ENCODE measurements at regions not wholly inside any gene's neighbourhood (a gene's known extent, or its start where the extent isn't known, plus 50 kb on each side); places are given as distances from the start of the nearest gene placed in this dataset.

GRCh38 chr7:34275624-34276023, 370.3 kb downstream of the BMPER start:
- no peak for DNase-seq (ENCODE audit: low read depth)

GRCh38 chr7:34277016-34277802, 371.9 kb downstream of the BMPER start:
- peak; percentile 59 for DNase-seq (ENCODE audit: low read depth)

GRCh38 chr7:34277803-34278199, 372.5 kb downstream of the BMPER start:
- no peak for DNase-seq (ENCODE audit: low read depth)

- no peak for DNase-seq (ENCODE audit: low read depth)
These were observed 375.9 kb downstream of the BMPER start for GRCh38 chr7:34281260-34281659.

- DNase-seq (ENCODE audit: low read depth): no peak
These were observed 375.7 kb upstream of the NPSR1 start for GRCh38 chr7:34282271-34282670.

GRCh38 chr7:34296663-34297062, 361.4 kb upstream of the NPSR1 start:
- no peak for DNase-seq (ENCODE audit: low read depth)

GRCh38 chr7:34298492-34299013, 359.5 kb upstream of the NPSR1 start:
- DNase-seq (ENCODE audit: low read depth): no peak

- DNase-seq (ENCODE audit: low read depth): no peak
These were observed 359.0 kb upstream of the NPSR1 start for GRCh38 chr7:34299066-34299465.

- DNase-seq (ENCODE audit: low read depth): no peak
These were observed 350.5 kb upstream of the NPSR1 start for GRCh38 chr7:34307540-34307939.

- DNase-seq (ENCODE audit: low read depth): no peak
These were observed 349.4 kb upstream of the NPSR1 start for GRCh38 chr7:34308595-34308994.

- DNase-seq (ENCODE audit: low read depth): no peak
These were observed 348.9 kb upstream of the NPSR1 start for GRCh38 chr7:34309116-34309515.

- DNase-seq (ENCODE audit: low read depth): no peak
These were observed 348.4 kb upstream of the NPSR1 start for GRCh38 chr7:34309584-34309983.

- DNase-seq (ENCODE audit: low read depth): no peak
These were observed 346.4 kb upstream of the NPSR1 start for GRCh38 chr7:34311591-34311990.

GRCh38 chr7:34312624-34313023, 345.4 kb upstream of the NPSR1 start:
- no peak for DNase-seq (ENCODE audit: low read depth)

GRCh38 chr7:34313289-34313688, 344.7 kb upstream of the NPSR1 start:
- no peak for DNase-seq (ENCODE audit: low read depth)

GRCh38 chr7:34315032-34315431, 343.0 kb upstream of the NPSR1 start:
- peak; percentile 84 for DNase-seq (ENCODE audit: low read depth)

- DNase-seq (ENCODE audit: low read depth): no peak
These were observed 341.0 kb upstream of the NPSR1 start for GRCh38 chr7:34317039-34317438.

GRCh38 chr7:34320412-34320811, 337.6 kb upstream of the NPSR1 start:
- no peak for DNase-seq (ENCODE audit: low read depth)

- DNase-seq (ENCODE audit: low read depth): peak; percentile 32
These were observed 336.9 kb upstream of the NPSR1 start for GRCh38 chr7:34320926-34321661.

- no peak for DNase-seq (ENCODE audit: low read depth)
These were observed 335.2 kb upstream of the NPSR1 start for GRCh38 chr7:34322841-34323240.

- DNase-seq (ENCODE audit: low read depth): peak; percentile 65
These were observed 330.3 kb upstream of the NPSR1 start for GRCh38 chr7:34327681-34328080.

GRCh38 chr7:34330308-34330707, 327.7 kb upstream of the NPSR1 start:
- no peak for DNase-seq (ENCODE audit: low read depth)

- DNase-seq (ENCODE audit: low read depth): no peak
These were observed 326.9 kb upstream of the NPSR1 start for GRCh38 chr7:34331102-34331501.

Measured in HS-5 (cell line).